NCI-H2227 treated with DMSO at 0.1 percent for 48 hours (cell line): ENCODE measurements at regions not wholly inside any gene's neighbourhood (a gene's known extent, or its start where the extent isn't known, plus 50 kb on each side); places are given as distances from the start of the nearest gene placed in this dataset.
A peak's percentile ranks its signal among the peaks of the same experiment; 100 is the strongest.

Source experiments
- DNase-seq: peaks from one replicate; lab custom pipeline; 2025; lab: John Stamatoyannopoulos, UW

GRCh38 chr6:82072121-82072521 is 175.4 kb downstream of the IBTK start:
- no peak for DNase-seq

- DNase-seq, result no peak
These were observed 178.8 kb downstream of the IBTK start for GRCh38 chr6:82068721-82069120.

GRCh38 chr6:82066991-82067411 is 180.5 kb downstream of the IBTK start:
- DNase-seq, result no peak

- no peak for DNase-seq
These were observed 181.3 kb downstream of the IBTK start for GRCh38 chr6:82066196-82066595.

- DNase-seq, result no peak
These were observed 184.0 kb downstream of the IBTK start for GRCh38 chr6:82063574-82063973.

- DNase-seq, result no peak
These were observed 185.3 kb downstream of the IBTK start for GRCh38 chr6:82062219-82062618.

- DNase-seq, result peak; percentile 34
These were observed 189.5 kb downstream of the IBTK start for GRCh38 chr6:82057846-82058554.

GRCh38 chr6:82056567-82056966 is 191.0 kb downstream of the IBTK start:
- no peak for DNase-seq

- no peak for DNase-seq
These were observed 201.4 kb downstream of the IBTK start for GRCh38 chr6:82045965-82046756.

GRCh38 chr6:82040405-82041221 is 206.9 kb downstream of the IBTK start:
- peak; percentile 13 for DNase-seq

GRCh38 chr6:82038631-82039030 is 208.9 kb downstream of the IBTK start:
- DNase-seq, result no peak

GRCh38 chr6:82035526-82035925 is 212.0 kb downstream of the IBTK start:
- DNase-seq, result no peak

GRCh38 chr6:82033631-82034211 is 213.8 kb downstream of the IBTK start:
- no peak for DNase-seq

- no peak for DNase-seq
These were observed 215.1 kb downstream of the IBTK start for GRCh38 chr6:82032444-82032843.

- no peak for DNase-seq
These were observed 216.6 kb downstream of the IBTK start for GRCh38 chr6:82030761-82031503.

GRCh38 chr6:82030301-82030700 is 217.2 kb downstream of the IBTK start:
- no peak for DNase-seq

- DNase-seq, result no peak
These were observed 222.3 kb downstream of the IBTK start for GRCh38 chr6:82025271-82025670.

GRCh38 chr6:82022614-82023129 is 224.9 kb downstream of the IBTK start:
- no peak for DNase-seq

GRCh38 chr6:82017773-82018172 is 229.8 kb downstream of the IBTK start:
- no peak for DNase-seq

- DNase-seq, result no peak
These were observed 230.3 kb downstream of the IBTK start for GRCh38 chr6:82017288-82017687.

GRCh38 chr6:82015526-82015925 is 232.0 kb downstream of the IBTK start:
- no peak for DNase-seq
